GM12878 (cell line): ENCODE measurements at regions not wholly inside any gene's neighbourhood (a gene's known extent, or its start where the extent isn't known, plus 50 kb on each side); places are given as distances from the start of the nearest gene placed in this dataset.

Experiments used
- ATAC-seq: fragments of 200-7000 bp; cut with Tn5 transposase; 3 replicates; pipeline ENCODE4 v1.9.1; 2020; ENCODE audit warnings: mild to moderate bottlenecking, moderate library complexity
- BruUV-seq: library from RNA; stranded (reverse); fragments of 400-500 nt; replicated peaks from 2 replicates; lab custom pipeline; 2021; lab: Mats Ljungman, UMichigan
- CTCF ChIA-PET: fragments of 300-600 bp; sonication (Branson Sonifier 250); formaldehyde crosslinking; extraction: SDS; loops from one replicate; lab custom pipeline; 2021; ENCODE audit warnings: inconsistent platforms; lab: Yijun Ruan, JAX
- POLR2A ChIA-PET: fragments of 350-600 bp; formaldehyde crosslinking; extraction: SDS; loops from one replicate; lab custom pipeline; 2021; ENCODE audit warnings: inconsistent platforms; lab: Charles Lee
- RAD21 ChIA-PET: fragments of 300-600 bp; sonication (Branson Sonifier 250); formaldehyde crosslinking; loops from one replicate; lab custom pipeline; 2023; ENCODE audit warnings: antibody characterized with exemption; ENCODE audit not compliant: unreplicated experiment; lab: Charles Lee
- SMC1A ChIA-PET: fragments of 300-600 bp; sonication (Branson Sonifier 250); formaldehyde crosslinking; loops from one replicate; lab custom pipeline; 2023; ENCODE audit not compliant: unreplicated experiment, uncharacterized antibody; lab: Charles Lee
- DNase-seq: peaks from one replicate; pipeline ENCODE4 v3.0.0-alpha.2; 2011; ENCODE audit warnings: low read depth, low spot score
- FAIRE-seq: peaks from 3 replicates; lab custom pipeline; 2011; peaks lifted over from hg19 to GRCh38; lab: Jason Lieb, UNC
- H2AFZ ChIP-seq: 2 replicates; pipeline ENCODE4 v1.6.0; 2011; ENCODE audit warnings: low read depth, low read length, control low read depth; ENCODE audit not compliant: control insufficient read depth
- H3K27ac ChIP-seq: 2 replicates; pipeline ENCODE4 v1.5.1; 2011; ENCODE audit warnings: control low read depth; ENCODE audit not compliant: control insufficient read depth, insufficient read depth
- H3K27me3 ChIP-seq, 2 experiments: replicated peaks in 1 of 2; 2 replicates each; pipeline versions ENCODE4 v1.6.0 to v1.6.1; 2011; ENCODE audit warnings: low read length in 1 of 2; ENCODE audit not compliant: control insufficient read depth in 2 of 2, insufficient read depth in 2 of 2
- H3K36me3 ChIP-seq, 2 experiments: 2 replicates each; pipeline ENCODE4 v1.5.1; 2011; ENCODE audit warnings: low read length in 1 of 2; ENCODE audit not compliant: control insufficient read depth in 2 of 2, insufficient read depth in 2 of 2
- H3K4me1 ChIP-seq: 2 replicates; pipeline ENCODE4 v1.6.1; 2011; ENCODE audit warnings: mild to moderate bottlenecking, low read length, moderate library complexity, mixed read lengths; ENCODE audit not compliant: control insufficient read depth, insufficient read depth
- H3K4me2 ChIP-seq: 2 replicates; pipeline ENCODE4 v1.6.0; 2011; ENCODE audit warnings: control low read depth; ENCODE audit not compliant: control insufficient read depth, insufficient read depth
- H3K4me3 ChIP-seq: fragments of 200-600 bp; sonication (generic); 2 replicates; pipeline ENCODE4 v1.5.1; 2016
- H3K79me2 ChIP-seq: 2 replicates; pipeline ENCODE4 v1.6.0; 2011; ENCODE audit warnings: low read length; ENCODE audit not compliant: control insufficient read depth, insufficient read depth
- H3K9ac ChIP-seq: 2 replicates; pipeline ENCODE4 v1.8.0; 2011; ENCODE audit warnings: low read length, control low read depth, mixed read lengths; ENCODE audit not compliant: control insufficient read depth, insufficient read depth
- H3K9me3 ChIP-seq: replicated peaks from 3 replicates; pipeline ENCODE4 v1.5.1; 2011; ENCODE audit warnings: mild to moderate bottlenecking, low read length; ENCODE audit not compliant: control insufficient read depth, insufficient read depth
- H4K20me1 ChIP-seq: 2 replicates; pipeline ENCODE4 v1.6.0; 2011; ENCODE audit not compliant: control insufficient read depth, insufficient read depth
- ASH2L ChIP-seq: fragments of 300-600, 200-600 bp; sonication (generic); IDR thresholded peaks from 2 replicates; pipeline ENCODE4 v1.6.1; 2017; ENCODE audit warnings: low read depth, mild to moderate bottlenecking, borderline replicate concordance
- ATF2 ChIP-seq: IDR thresholded peaks from 2 replicates; pipeline ENCODE4 v1.6.1; 2012; ENCODE audit warnings: low read length, inconsistent platforms
- FOS ChIP-seq: IDR thresholded peaks from 3 replicates; pipeline ENCODE4 v1.6.1; 2011; ENCODE audit warnings: borderline replicate concordance; ENCODE audit not compliant: insufficient read length; ENCODE audit errors: extremely low read depth
- GABPA ChIP-seq: IDR thresholded peaks from 2 replicates; pipeline ENCODE4 v1.6.1; 2014; ENCODE audit warnings: antibody characterized with exemption, low read depth, mild to moderate bottlenecking, inconsistent platforms
- GATAD2B ChIP-seq: fragments of 450-650 bp; conservative IDR thresholded peaks from 2 replicates; pipeline ENCODE4 v1.6.1; 2017; ENCODE audit warnings: low read depth, mild to moderate bottlenecking, moderate library complexity
- IKZF1 ChIP-seq: fragments of 450-650 bp; conservative IDR thresholded peaks from 2 replicates; pipeline ENCODE4 v1.6.1; 2017; ENCODE audit warnings: antibody characterized with exemption, mild to moderate bottlenecking
- IRF3 ChIP-seq: fragments of 450-650 bp; IDR thresholded peaks from 2 replicates; pipeline ENCODE4 v1.6.1; 2014; ENCODE audit warnings: mild to moderate bottlenecking
- JUNB ChIP-seq: IDR thresholded peaks from 2 replicates; pipeline ENCODE4 v1.6.1; 2016; ENCODE audit warnings: antibody characterized with exemption, mild to moderate bottlenecking
- MAX ChIP-seq: IDR thresholded peaks from 2 replicates; pipeline ENCODE4 v1.6.1; 2012; ENCODE audit warnings: low read depth, low read length, improper control_type of control experiment
- NFIC ChIP-seq: IDR thresholded peaks from 2 replicates; pipeline ENCODE4 v1.6.1; 2012; ENCODE audit warnings: low read depth, mild to moderate bottlenecking, inconsistent platforms, low read length, moderate library complexity
- SIX5 ChIP-seq: IDR thresholded peaks from 2 replicates; pipeline ENCODE4 v1.6.1; 2011; ENCODE audit warnings: mild to moderate bottlenecking, low read depth, low read length, moderate library complexity; ENCODE audit not compliant: severe bottlenecking
- SKIL ChIP-seq: fragments of 450-650 bp; IDR thresholded peaks from 2 replicates; pipeline ENCODE4 v1.6.1; 2017; ENCODE audit warnings: mild to moderate bottlenecking, low read depth, inconsistent platforms; ENCODE audit not compliant: poor library complexity, severe bottlenecking
- SREBF1 ChIP-seq: IDR thresholded peaks from 2 replicates; pipeline ENCODE4 v1.6.1; 2012; ENCODE audit warnings: mild to moderate bottlenecking, low read length
- ZBTB4 ChIP-seq: fragments of 450-650 bp; formaldehyde crosslinking; IDR thresholded peaks from 2 replicates; pipeline ENCODE4 v1.4.0; 2022; ENCODE audit warnings: mild to moderate bottlenecking, moderate library complexity
- ZNF207 ChIP-seq: fragments of 450-650 bp; IDR thresholded peaks from 2 replicates; pipeline ENCODE4 v1.6.1; 2014; ENCODE audit warnings: antibody characterized with exemption, mild to moderate bottlenecking, borderline replicate concordance
- ZSCAN29 ChIP-seq: fragments of 450-650 bp; IDR thresholded peaks from 2 replicates; pipeline ENCODE4 v1.6.1; 2017; ENCODE audit warnings: mild to moderate bottlenecking, moderate library complexity
- WGBS: methylation state at CpG from one replicate; pipeline ENCODE4 v1.1.6; 2016; ENCODE audit warnings: low lambda C conversion rate; ENCODE audit not compliant: insufficient replicate concordance, insufficient coverage; ENCODE audit errors: missing lambda C conversion rate; 5-methylcytosine and 5-hydroxymethylcytosine counted together
- in situ Hi-C: fragments of 300-500 bp; cut with MboI; formaldehyde crosslinking; loops from 9 replicates; pipeline ENCODE4 v1.14.3; 2018; ENCODE audit warnings: mixed read lengths
- intact Hi-C: fragments of 100-400 bp; cut with micrococcal nuclease; formaldehyde crosslinking; loops from one replicate; pipeline ENCODE4 v1.14.2; 2022; ENCODE audit not compliant: unreplicated experiment

GRCh38 chr11:116538677-116539076 lies 234.1 kb downstream of the BUD13 start:
- WGBS: 30% methylated on average over 3 of the region's 3 CpGs
- Histone ChIP-seq H3K4me3 (no peak overlapping the region), H3K36me3 (no peaks in the 10 kb centered on the region), H3K9ac (no peak overlapping the region), H3K4me1 (no peaks in the 10 kb centered on the region), H3K9me3 (no peaks in the 10 kb centered on the region), H3K4me2 (no peak overlapping the region), H2AFZ (no peak overlapping the region), H4K20me1 (no peaks in the 10 kb centered on the region), H3K79me2 (no peaks in the 10 kb centered on the region), H3K27me3 (peaks cover 11 to 12% of the 10 kb centered on the region in 2 experiments), H3K27ac (no peak overlapping the region)
- intact Hi-C loops: no loop called here
- ChIA-PET CTCF (no interaction called here), SMC1A (no interaction called here), POLR2A (no interaction called here), RAD21 (no interaction called here)
- DNase-seq (no peak), ATAC-seq (no peak), FAIRE-seq (no peak)
- BruUV-seq: no TSS peak
- TF ChIP-seq ZBTB4: no peak
- no peak for TF ChIP-seq GATAD2B
- TF ChIP-seq FOS: no peak
- no peak for TF ChIP-seq JUNB
- no peak for TF ChIP-seq SREBF1
- no peak for TF ChIP-seq ZNF207
- no peak for TF ChIP-seq SKIL
- no peak for TF ChIP-seq IRF3
- TF ChIP-seq IKZF1: no peak
- TF ChIP-seq ZSCAN29: no peak
- TF ChIP-seq ATF2: no peak
- TF ChIP-seq ASH2L: no peak
- no peak for TF ChIP-seq MAX
- no peak for TF ChIP-seq NFIC
- no peak for TF ChIP-seq GABPA
- no peak for TF ChIP-seq SIX5
- in situ Hi-C loops: no loop called here
